ENCODE measurements at regions not wholly inside any gene's neighbourhood (a gene's known extent, or its start where the extent isn't known, plus 50 kb on each side); places are given as distances from the start of the nearest gene placed in this dataset.

- H2BK5ac ChIP-seq (ENCODE audit: insufficient read length, low read length) = no peak overlapping the region
- no peaks in the 10 kb centered on the region for H3K9me3 ChIP-seq (ENCODE audit: control insufficient read depth, low read depth, low read length)
- H3K4me2 ChIP-seq (ENCODE audit: insufficient read depth, insufficient read length, low read length) = no peak overlapping the region
- no peak overlapping the region for H4K91ac ChIP-seq (ENCODE audit: insufficient read length, low read depth, low read length)
- H3K14ac ChIP-seq (ENCODE audit: insufficient read depth, low read length) = no peak overlapping the region
- no peak overlapping the region for H3K4ac ChIP-seq (ENCODE audit: low read depth, low read length)
- no peak overlapping the region for H3K56ac ChIP-seq (ENCODE audit: insufficient read length, low read depth, low read length)
- no peak overlapping the region for H4K5ac ChIP-seq (ENCODE audit: insufficient read length, low read depth, low read length)
- H2AFZ ChIP-seq (ENCODE audit: low read length) = no peak overlapping the region
- no peak overlapping the region for H3T11ph ChIP-seq (ENCODE audit: low read length)
- Mint-ChIP-seq H3K27ac (no peak overlapping the region), H3K4me1 (peaks cover 5 to 7% of the 10 kb centered on the region in 2 experiments), H3K27me3 (ENCODE audit: low read depth) (no peaks in the 10 kb centered on the region), H3K36me3 (ENCODE audit: insufficient read depth in 1 of 3, low read depth in 3 of 3) (no peaks in the 10 kb centered on the region), H3K4me3 (no peak overlapping the region), H3K9me3 (no peaks in the 10 kb centered on the region)
- H3K27ac ChIP-seq (ENCODE audit: insufficient read length, low read depth, low read length) = no peak overlapping the region
- no peak overlapping the region for H2BK15ac ChIP-seq (ENCODE audit: low read depth, low read length)
- WGBS (ENCODE audit: extremely low coverage, insufficient read length, low lambda C conversion rate) = no CpG with 5 or more reads among the region's 3 CpGs
- no peak overlapping the region for H3K23ac ChIP-seq (ENCODE audit: insufficient read length, low read depth, low read length)
- no peak overlapping the region for H2BK12ac ChIP-seq (ENCODE audit: insufficient read length, low read depth, low read length)
- no peak overlapping the region for H2BK20ac ChIP-seq (ENCODE audit: low read depth, low read length, poor library complexity, severe bottlenecking)
- H3K27me3 ChIP-seq (ENCODE audit: insufficient read depth, low read length) = no peaks in the 10 kb centered on the region
- H3K79me1 ChIP-seq (ENCODE audit: insufficient read depth, low read depth, low read length, poor library complexity, severe bottlenecking) = no peaks in the 10 kb centered on the region
- no peak for DNase-seq
- no peak for TF ChIP-seq CTCF (conservative IDR thresholded peaks at IDR 0.05)
- H3K4me1 ChIP-seq (ENCODE audit: insufficient read depth, low read length) = no peaks in the 10 kb centered on the region
- H3K9ac ChIP-seq (ENCODE audit: extremely low read depth, insufficient read length, low read length) = no peak overlapping the region
- no peak overlapping the region for H3K18ac ChIP-seq (ENCODE audit: insufficient read length, low read depth, low read length)
- no peak overlapping the region for H2BK120ac ChIP-seq (ENCODE audit: low read depth, low read length, poor library complexity, severe bottlenecking)
- H3K23me2 ChIP-seq (ENCODE audit: insufficient read length, low read depth, low read length, poor library complexity, severe bottlenecking) = no peaks in the 10 kb centered on the region
- no peak overlapping the region for H2AK5ac ChIP-seq (ENCODE audit: insufficient read length, low read length)
- H4K20me1 ChIP-seq (ENCODE audit: control insufficient read depth, insufficient read depth, insufficient read length) = no peaks in the 10 kb centered on the region
- no peak overlapping the region for H4K8ac ChIP-seq (replicated peaks; ENCODE audit: insufficient read length, low read depth, low read length)
- no peaks in the 10 kb centered on the region for H3K79me2 ChIP-seq (ENCODE audit: insufficient read depth, low read length)
These were observed 278.1 kb downstream of the SH3GL2 start for GRCh38 chr9:17856995-17857394.
